HCT116 (cell line): ENCODE measurements at regions not wholly inside any gene's neighbourhood (a gene's known extent, or its start where the extent isn't known, plus 50 kb on each side); places are given as distances from the start of the nearest gene placed in this dataset.

Experiments
- ATAC-seq: fragments of 200-7000 bp; cut with Tn5 transposase; 2 replicates; pipeline ENCODE4 v1.9.1; 2020; ENCODE audit warnings: mild to moderate bottlenecking, moderate library complexity
- BruUV-seq: library from RNA; stranded (reverse); fragments of 400-500 nt; replicated peaks from 2 replicates; lab custom pipeline; 2021; lab: Mats Ljungman, UMichigan
- CTCF ChIA-PET: fragments of 300-600 bp; sonication (Branson Sonifier 250); formaldehyde crosslinking; loops from one replicate; lab custom pipeline; 2021; ENCODE audit warnings: antibody characterized with exemption; lab: Charles Lee
- POLR2A ChIA-PET: fragments of 300-600, 350-600 bp; sonication (Branson Sonifier 250); formaldehyde crosslinking; loops from one replicate; lab custom pipeline; 2021; ENCODE audit warnings: antibody characterized with exemption; lab: Charles Lee
- RAD21 ChIA-PET, 2 experiments: fragments of 300-600 bp; sonication (Branson Sonifier 250); formaldehyde crosslinking; loops; one replicate each; lab custom pipeline; 2023; ENCODE audit warnings: low total read pairs in 2 of 2; ENCODE audit not compliant: uncharacterized antibody in 2 of 2, unreplicated experiment in 2 of 2, low non-redundant PET in 1 of 2; lab: Charles Lee
- DNase-seq: peaks from one replicate; pipeline ENCODE4 v3.0.0-alpha.2; 2010; ENCODE audit warnings: low read depth, low spot score
- H2AFZ ChIP-seq: fragments of 200-600 bp; shearing (Covaris generic), sonication (generic); 2 replicates; pipeline ENCODE4 v1.6.1; 2017; ENCODE audit warnings: low read depth, mixed run types, mixed read lengths, antibody characterized with exemption, low read length; ENCODE audit not compliant: poor library complexity, severe bottlenecking
- H3K27ac ChIP-seq: 2 replicates; pipeline ENCODE4 v1.5.1; 2012; ENCODE audit warnings: low read depth, low read length
- H3K27me3 ChIP-seq: fragments of 200-600 bp; sonication (generic); 2 replicates; pipeline ENCODE4 v1.6.1; 2016; ENCODE audit warnings: mixed run types, low read length, mixed read lengths; ENCODE audit not compliant: insufficient read depth
- H3K36me3 ChIP-seq, 2 experiments: fragments of 200-500 bp in 1 of 2; fragments of 200-600 bp in 1 of 2; sonication (Bioruptor generic) in 1 of 2; sonication (generic) in 1 of 2; 2 replicates each; pipeline versions ENCODE4 v1.5.1 to v1.6.1; 2014 to 2016; ENCODE audit warnings: low read length in 2 of 2, inconsistent platforms in 1 of 2, mixed read lengths in 1 of 2, mixed run types in 1 of 2; ENCODE audit not compliant: insufficient read depth in 2 of 2, control insufficient read depth in 1 of 2
- H3K4me1 ChIP-seq, 2 experiments: fragments of 200-600 bp in 1 of 2; sonication (generic) in 1 of 2; 2 replicates each; pipeline versions ENCODE4 v1.5.1 to v1.6.1; 2012 to 2017; ENCODE audit warnings: low read length in 2 of 2, inconsistent platforms in 1 of 2, mild to moderate bottlenecking in 1 of 2, mixed read lengths in 1 of 2, mixed run types in 1 of 2, moderate library complexity in 1 of 2; ENCODE audit not compliant: insufficient read depth in 2 of 2, control insufficient read depth in 1 of 2
- H3K4me2 ChIP-seq: fragments of 200-600 bp; sonication (generic); 2 replicates; pipeline ENCODE4 v1.6.1; 2017; ENCODE audit warnings: mixed run types, low read length, mixed read lengths
- H3K4me3 ChIP-seq, 2 experiments: fragments of 200-600 bp in 1 of 2; sonication (generic) in 1 of 2; replicated peaks in 1 of 2; 2 replicates each; pipeline ENCODE4 v1.5.1; 2011 to 2016; ENCODE audit warnings: low read length in 2 of 2, control low read depth in 1 of 2, low read depth in 1 of 2, mild to moderate bottlenecking in 1 of 2, mixed read lengths in 1 of 2, mixed run types in 1 of 2
- H3K79me2 ChIP-seq: fragments of 200-600 bp; sonication (generic); 2 replicates; pipeline ENCODE4 v1.6.1; 2017; ENCODE audit warnings: mild to moderate bottlenecking, mixed run types, low read length, moderate library complexity, mixed read lengths; ENCODE audit not compliant: insufficient read depth
- H3K9ac ChIP-seq: fragments of 200-600 bp; sonication (generic); 2 replicates; pipeline ENCODE4 v1.6.1; 2016; ENCODE audit warnings: low read length, mixed read lengths
- H3K9me2 ChIP-seq: fragments of 200-600 bp; sonication (generic), shearing (Covaris generic); 2 replicates; pipeline ENCODE4 v1.6.1; 2017; ENCODE audit warnings: mixed run types, mild to moderate bottlenecking, moderate library complexity; ENCODE audit not compliant: insufficient read depth
- H3K9me3 ChIP-seq, 2 experiments: fragments of 200-500 bp in 1 of 2; fragments of 200-600 bp in 1 of 2; sonication (Bioruptor generic) in 1 of 2; sonication (generic) in 1 of 2; 2 replicates each; pipeline ENCODE4 v1.6.1; 2014 to 2017; ENCODE audit warnings: low read length in 2 of 2, mixed read lengths in 2 of 2, inconsistent platforms in 1 of 2, low read depth in 1 of 2, mild to moderate bottlenecking in 1 of 2, mixed run types in 1 of 2, moderate library complexity in 1 of 2; ENCODE audit not compliant: control insufficient read depth in 1 of 2, insufficient read depth in 1 of 2
- H4K20me1 ChIP-seq: fragments of 200-600 bp; sonication (generic), shearing (Covaris generic); 2 replicates; pipeline ENCODE4 v1.6.1; 2017; ENCODE audit warnings: mixed run types, mild to moderate bottlenecking, moderate library complexity; ENCODE audit not compliant: insufficient read depth
- FOSL1 ChIP-seq: IDR thresholded peaks from 2 replicates; pipeline ENCODE4 v1.6.1; 2012; ENCODE audit warnings: low read depth
- POLR2AphosphoS5 ChIP-seq: IDR thresholded peaks from 2 replicates; pipeline ENCODE4 v1.6.1; 2011; ENCODE audit warnings: mild to moderate bottlenecking, low read depth, low read length, moderate library complexity
- SRF ChIP-seq: IDR thresholded peaks from 2 replicates; pipeline ENCODE4 v1.6.1; 2012; ENCODE audit warnings: low read depth
- ZBTB33 ChIP-seq: IDR thresholded peaks from 2 replicates; pipeline ENCODE4 v1.6.1; 2011; ENCODE audit warnings: mild to moderate bottlenecking, low read length, moderate library complexity; ENCODE audit not compliant: insufficient replicate concordance; ENCODE audit errors: extremely low read depth
- intact Hi-C: fragments of 100-400 bp; cut with micrococcal nuclease; formaldehyde crosslinking; loops from 2 replicates; pipeline ENCODE4 v1.10.0; 2022

GRCh38 chr16:63082101-63082500 is 1045.9 kb upstream of the CDH8 start:
- CTCF ChIA-PET, result no interaction called here
- TF ChIP-seq POLR2AphosphoS5 (no peak), ZBTB33 (no peak), SRF (no peak)
- intact Hi-C loops, result no loop called here
- peaks cover 11 to 30% of the 10 kb centered on the region in 2 experiments; a peak in 3 of 4 replicates for H3K9me3 ChIP-seq
- no peak for ATAC-seq
- RAD21 ChIA-PET, result no interaction called here
- no peaks in the 10 kb centered on the region for H3K79me2 ChIP-seq
- no peaks in the 10 kb centered on the region for H4K20me1 ChIP-seq
- H2AFZ ChIP-seq, result no peak overlapping the region
- no peaks in the 10 kb centered on the region for H3K36me3 ChIP-seq
- H3K27me3 ChIP-seq, result no peaks in the 10 kb centered on the region
- no peak overlapping the region for H3K9ac ChIP-seq
- no peaks in the 10 kb centered on the region for H3K4me1 ChIP-seq
- no peak for DNase-seq
- no peak overlapping the region for H3K4me2 ChIP-seq
- H3K9me2 ChIP-seq, result no peaks in the 10 kb centered on the region
- no TSS peak for BruUV-seq
- no peak overlapping the region for H3K4me3 ChIP-seq
- POLR2A ChIA-PET, result no interaction called here
- no peak overlapping the region for H3K27ac ChIP-seq

GRCh38 chr16:63080746-63081145 is 1044.5 kb upstream of the CDH8 start:
- H3K4me3 ChIP-seq, result no peak overlapping the region
- no peaks in the 10 kb centered on the region for H4K20me1 ChIP-seq
- CTCF ChIA-PET, result no interaction called here
- no peak overlapping the region for H3K27ac ChIP-seq
- H3K36me3 ChIP-seq, result no peaks in the 10 kb centered on the region
- POLR2A ChIA-PET, result no interaction called here
- H3K9me3 ChIP-seq, result peaks cover 10 to 30% of the 10 kb centered on the region in 2 experiments; a peak in 3 of 4 replicates
- no peaks in the 10 kb centered on the region for H3K79me2 ChIP-seq
- DNase-seq, result no peak
- ATAC-seq, result no peak
- H3K9me2 ChIP-seq, result no peaks in the 10 kb centered on the region
- BruUV-seq, result no TSS peak
- no peak overlapping the region for H2AFZ ChIP-seq
- RAD21 ChIA-PET, result no interaction called here
- H3K9ac ChIP-seq, result no peak overlapping the region
- H3K4me2 ChIP-seq, result no peak overlapping the region
- H3K27me3 ChIP-seq, result no peaks in the 10 kb centered on the region
- no peak for TF ChIP-seq FOSL1
- H3K4me1 ChIP-seq, result no peaks in the 10 kb centered on the region
- intact Hi-C loops, result no loop called here
